ENCODE measurements at regions not wholly inside any gene's neighbourhood (a gene's known extent, or its start where the extent isn't known, plus 50 kb on each side); places are given as distances from the start of the nearest gene placed in this dataset.

DNA sequence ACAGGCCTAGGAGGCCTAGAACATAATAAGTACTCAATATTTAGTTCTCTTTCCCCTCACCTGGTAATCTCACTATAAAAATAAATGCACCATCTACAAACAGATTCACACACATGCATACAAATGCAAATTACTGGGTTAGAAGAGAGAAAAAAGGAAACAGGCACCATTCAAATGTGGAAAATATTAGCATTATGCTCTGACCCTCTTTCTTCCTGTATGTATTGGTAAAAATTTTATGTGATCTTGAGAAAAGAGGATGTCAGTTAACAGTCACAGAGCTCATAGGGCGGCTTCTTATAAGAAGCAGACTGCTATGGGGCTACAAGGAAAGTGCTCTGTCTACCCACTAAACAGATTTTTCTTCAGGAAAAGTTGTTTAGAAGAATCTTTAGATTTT, 565.4 kb downstream of the LMO4 start:
- no peaks in the 10 kb centered on the region for H3K9me3 ChIP-seq (ENCODE audit: control insufficient read depth in 4 of 4, low read length in 3 of 4)
- no peak for DNase-seq (ENCODE audit: low spot score)
- no peak overlapping the region for H3K4me3 ChIP-seq (ENCODE audit: low read depth in 1 of 3, low read length in 3 of 3)
- H3K9ac ChIP-seq (ENCODE audit: low read depth in 1 of 2, low read length in 2 of 2): no peak overlapping the region
- no peak for TF ChIP-seq EGR1 (IDR thresholded peaks at IDR 0.05; ENCODE audit: low read depth in 2 of 2)
- no peak for TF ChIP-seq MAX (IDR thresholded peaks at IDR 0.05)
- no peak for TF ChIP-seq GABPA (IDR thresholded peaks at IDR 0.05 in 1 of 2, conservative IDR thresholded peaks at IDR 0.05 in 1 of 2)
- TF ChIP-seq RXRA (IDR thresholded peaks at IDR 0.05): no peak
- no peak for TF ChIP-seq FOXA2 (IDR thresholded peaks at IDR 0.05)
- TF ChIP-seq HNF4A (conservative IDR thresholded peaks at IDR 0.05): no peak
- TF ChIP-seq REST (IDR thresholded peaks at IDR 0.05): no peak
- no peak for TF ChIP-seq JUND (IDR thresholded peaks at IDR 0.05)
- no peak for TF ChIP-seq TAF1 (conservative IDR thresholded peaks at IDR 0.05)
- TF ChIP-seq, protein P1, sequence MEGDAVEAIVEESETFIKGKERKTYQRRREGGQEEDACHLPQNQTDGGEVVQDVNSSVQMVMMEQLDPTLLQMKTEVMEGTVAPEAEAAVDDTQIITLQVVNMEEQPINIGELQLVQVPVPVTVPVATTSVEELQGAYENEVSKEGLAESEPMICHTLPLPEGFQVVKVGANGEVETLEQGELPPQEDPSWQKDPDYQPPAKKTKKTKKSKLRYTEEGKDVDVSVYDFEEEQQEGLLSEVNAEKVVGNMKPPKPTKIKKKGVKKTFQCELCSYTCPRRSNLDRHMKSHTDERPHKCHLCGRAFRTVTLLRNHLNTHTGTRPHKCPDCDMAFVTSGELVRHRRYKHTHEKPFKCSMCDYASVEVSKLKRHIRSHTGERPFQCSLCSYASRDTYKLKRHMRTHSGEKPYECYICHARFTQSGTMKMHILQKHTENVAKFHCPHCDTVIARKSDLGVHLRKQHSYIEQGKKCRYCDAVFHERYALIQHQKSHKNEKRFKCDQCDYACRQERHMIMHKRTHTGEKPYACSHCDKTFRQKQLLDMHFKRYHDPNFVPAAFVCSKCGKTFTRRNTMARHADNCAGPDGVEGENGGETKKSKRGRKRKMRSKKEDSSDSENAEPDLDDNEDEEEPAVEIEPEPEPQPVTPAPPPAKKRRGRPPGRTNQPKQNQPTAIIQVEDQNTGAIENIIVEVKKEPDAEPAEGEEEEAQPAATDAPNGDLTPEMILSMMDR (IDR thresholded peaks at IDR 0.05; ENCODE audit: low read depth, low read length, missing input control): no peak
- TF ChIP-seq YY1 (IDR thresholded peaks at IDR 0.05): no peak
- TF ChIP-seq, protein P2, sequence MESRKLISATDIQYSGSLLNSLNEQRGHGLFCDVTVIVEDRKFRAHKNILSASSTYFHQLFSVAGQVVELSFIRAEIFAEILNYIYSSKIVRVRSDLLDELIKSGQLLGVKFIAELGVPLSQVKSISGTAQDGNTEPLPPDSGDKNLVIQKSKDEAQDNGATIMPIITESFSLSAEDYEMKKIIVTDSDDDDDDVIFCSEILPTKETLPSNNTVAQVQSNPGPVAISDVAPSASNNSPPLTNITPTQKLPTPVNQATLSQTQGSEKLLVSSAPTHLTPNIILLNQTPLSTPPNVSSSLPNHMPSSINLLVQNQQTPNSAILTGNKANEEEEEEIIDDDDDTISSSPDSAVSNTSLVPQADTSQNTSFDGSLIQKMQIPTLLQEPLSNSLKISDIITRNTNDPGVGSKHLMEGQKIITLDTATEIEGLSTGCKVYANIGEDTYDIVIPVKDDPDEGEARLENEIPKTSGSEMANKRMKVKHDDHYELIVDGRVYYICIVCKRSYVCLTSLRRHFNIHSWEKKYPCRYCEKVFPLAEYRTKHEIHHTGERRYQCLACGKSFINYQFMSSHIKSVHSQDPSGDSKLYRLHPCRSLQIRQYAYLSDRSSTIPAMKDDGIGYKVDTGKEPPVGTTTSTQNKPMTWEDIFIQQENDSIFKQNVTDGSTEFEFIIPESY (IDR thresholded peaks at IDR 0.05): no peak
- no peak for TF ChIP-seq HNF4G (IDR thresholded peaks at IDR 0.05)
- TF ChIP-seq NR2F2 (IDR thresholded peaks at IDR 0.05): no peak
- H3K36me3 ChIP-seq (ENCODE audit: control insufficient read depth in 4 of 4, insufficient read depth in 3 of 4, low read depth in 1 of 4, low read length in 3 of 4): no peaks in the 10 kb centered on the region
- no peaks in the 10 kb centered on the region for H3K27me3 ChIP-seq (ENCODE audit: control insufficient read depth in 4 of 4, insufficient read depth in 4 of 4, low read length in 3 of 4)
- H3K4me1 ChIP-seq (ENCODE audit: control insufficient read depth in 4 of 4, insufficient read depth in 4 of 4, low read length in 3 of 4): no peaks in the 10 kb centered on the region
- no peak overlapping the region for H3K27ac ChIP-seq (ENCODE audit: low read depth in 1 of 2, low read length in 2 of 2)
- WGBS: 90% methylated on average over 1 of the region's 1 CpG

DNA sequence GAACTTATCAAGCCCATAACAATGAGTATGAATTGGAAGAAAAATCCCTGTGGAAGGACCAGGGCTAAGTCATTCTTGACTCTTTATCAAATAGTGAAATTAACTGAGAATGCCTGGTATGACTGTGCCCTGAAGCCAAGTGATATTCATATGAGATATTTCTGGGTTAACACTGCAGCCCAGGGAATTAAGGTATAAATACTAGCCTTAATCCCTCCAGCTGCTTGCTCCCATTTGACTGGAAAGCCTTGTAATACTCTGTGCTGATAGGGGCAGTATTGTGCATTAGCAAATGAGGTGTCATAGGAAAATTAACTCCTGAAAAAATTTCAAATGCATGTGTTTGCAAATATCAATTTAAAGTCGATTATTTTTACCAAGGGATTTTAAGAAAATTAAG, 568.8 kb downstream of the LMO4 start:
- DNase-seq (ENCODE audit: low spot score): no peak
- Histone ChIP-seq H3K27me3 (ENCODE audit: control insufficient read depth in 4 of 4, insufficient read depth in 4 of 4, low read length in 3 of 4) (no peaks in the 10 kb centered on the region), H3K4me1 (ENCODE audit: control insufficient read depth in 4 of 4, insufficient read depth in 4 of 4, low read length in 3 of 4) (no peaks in the 10 kb centered on the region), H3K27ac (ENCODE audit: low read depth in 1 of 2, low read length in 2 of 2) (no peak overlapping the region), H3K4me3 (ENCODE audit: low read depth in 1 of 3, low read length in 3 of 3) (no peak overlapping the region), H3K36me3 (ENCODE audit: control insufficient read depth in 4 of 4, insufficient read depth in 3 of 4, low read depth in 1 of 4, low read length in 3 of 4) (no peaks in the 10 kb centered on the region), H3K9ac (ENCODE audit: low read depth in 1 of 2, low read length in 2 of 2) (no peak overlapping the region), H3K9me3 (ENCODE audit: control insufficient read depth in 4 of 4, low read length in 3 of 4) (no peaks in the 10 kb centered on the region)
- TF ChIP-seq SP1 (IDR thresholded peaks at IDR 0.05) (no peak), RXRA (IDR thresholded peaks at IDR 0.05) (no peak), MAX (IDR thresholded peaks at IDR 0.05) (no peak), FOXA1 (IDR thresholded peaks at IDR 0.05) (no peak), NR2F2 (IDR thresholded peaks at IDR 0.05) (no peak), HNF4G (IDR thresholded peaks at IDR 0.05) (no peak), YY1 (IDR thresholded peaks at IDR 0.05) (no peak), FOXA2 (IDR thresholded peaks at IDR 0.05) (no peak), EGR1 (IDR thresholded peaks at IDR 0.05; ENCODE audit: low read depth in 2 of 2) (no peak)
- TF ChIP-seq, protein P2 (IDR thresholded peaks at IDR 0.05): no peak
- 27% methylated on average over 1 of the region's 1 CpG for WGBS
